ENCODE measurements at regions not wholly inside any gene's neighbourhood (a gene's known extent, or its start where the extent isn't known, plus 50 kb on each side); places are given as distances from the start of the nearest gene placed in this dataset.
"Not testable (repeated sequence)": the region's sequence is repeated elsewhere in the genome, so short reads cannot be mapped to it uniquely, and the experiment has no call there.

DNA sequence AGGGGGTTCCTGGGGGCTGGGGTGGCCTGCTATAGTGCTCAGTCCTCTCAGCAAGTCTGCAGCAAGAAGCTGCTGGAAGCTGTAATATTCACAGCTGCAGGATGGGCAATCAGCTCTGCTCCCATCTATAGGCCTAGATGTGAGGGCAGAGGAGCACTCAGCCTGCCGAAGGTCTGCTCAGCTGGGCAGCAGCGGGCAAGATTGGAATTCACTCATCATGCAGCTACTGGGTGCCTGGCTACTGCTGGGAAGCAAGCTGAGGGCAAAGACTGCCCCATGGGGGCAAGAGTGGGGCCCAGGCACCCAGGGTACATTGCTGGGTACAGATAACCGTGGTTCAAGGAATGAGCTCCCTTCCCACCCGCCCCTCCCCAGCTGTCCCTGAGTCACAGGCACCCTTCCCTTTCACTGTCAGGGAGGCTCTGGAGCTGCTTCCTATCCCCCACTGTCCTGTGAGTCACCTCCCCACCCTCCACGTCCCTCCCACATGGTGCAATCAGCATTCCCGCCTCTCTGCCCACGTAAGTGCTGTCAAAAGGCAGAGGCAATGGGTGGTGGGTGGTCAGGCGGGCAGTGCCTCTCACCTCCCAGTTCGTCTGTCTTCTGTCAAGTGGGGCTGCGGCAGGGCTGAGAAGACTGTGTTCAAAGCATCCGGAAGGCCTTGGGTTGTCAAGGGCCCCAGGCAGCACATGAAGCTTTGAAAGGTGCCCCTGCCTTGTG lies 169.2 kb downstream of the TRIM43 start:
- Mint-ChIP-seq H3K27ac (no peak overlapping the region), H3K9me3 (no peaks in the 10 kb centered on the region), H3K4me3 (no peak overlapping the region), H3K4me1 (ENCODE audit: low read depth) (no peaks in the 10 kb centered on the region), H3K36me3 (ENCODE audit: low read depth) (no peaks in the 10 kb centered on the region), H3K27me3 (no peaks in the 10 kb centered on the region)
- POLR2A ChIA-PET: no interaction called here
- TF ChIP-seq CTCF (IDR thresholded peaks at IDR 0.05): no peak
- H3K4me3 ChIP-seq (ENCODE audit: low read length): no peak overlapping the region
- DNase-seq (no peak), ATAC-seq (ENCODE audit: poor library complexity) (no peak)
- no peaks in the 10 kb centered on the region for H3K4me1 ChIP-seq (ENCODE audit: insufficient read depth, low read length)
- no peaks in the 10 kb centered on the region for H3K36me3 ChIP-seq (ENCODE audit: insufficient read depth, low read length)
- no peak overlapping the region for H3K27ac ChIP-seq (ENCODE audit: low read depth in 1 of 2, low read length in 2 of 2)
- CTCF ChIA-PET: no interaction called here
- intact Hi-C loops (cut with DNase I, micrococcal nuclease): no loop called here
- no peaks in the 10 kb centered on the region for H3K9me3 ChIP-seq (ENCODE audit: control insufficient read depth in 1 of 2, insufficient read depth in 1 of 2, low read length in 2 of 2)
- H3K27me3 ChIP-seq (ENCODE audit: control insufficient read depth in 1 of 2, insufficient read depth in 2 of 2, low read length in 2 of 2): no peaks in the 10 kb centered on the region

GRCh38 chr2:95761556-95761955 lies 169.8 kb downstream of the TRIM43 start:
- Mint-ChIP-seq H3K27ac (no peak overlapping the region), H3K4me1 (ENCODE audit: low read depth) (no peaks in the 10 kb centered on the region), H3K27me3 (no peaks in the 10 kb centered on the region), H3K9me3 (no peaks in the 10 kb centered on the region), H3K36me3 (ENCODE audit: low read depth) (no peaks in the 10 kb centered on the region), H3K4me3 (no peak overlapping the region)
- ATAC-seq (ENCODE audit: poor library complexity) (no peak), DNase-seq (no peak)
- intact Hi-C loops (cut with DNase I, micrococcal nuclease): no loop called here
- TF ChIP-seq CTCF (IDR thresholded peaks at IDR 0.05): no peak
- Histone ChIP-seq H3K9me3 (ENCODE audit: control insufficient read depth in 1 of 2, insufficient read depth in 1 of 2, low read length in 2 of 2) (no peaks in the 10 kb centered on the region), H3K36me3 (ENCODE audit: insufficient read depth, low read length) (no peaks in the 10 kb centered on the region), H3K4me1 (ENCODE audit: insufficient read depth, low read length) (no peaks in the 10 kb centered on the region), H3K27me3 (ENCODE audit: control insufficient read depth in 1 of 2, insufficient read depth in 2 of 2, low read length in 2 of 2) (no peaks in the 10 kb centered on the region), H3K4me3 (ENCODE audit: low read length) (no peak overlapping the region), H3K27ac (ENCODE audit: low read depth in 1 of 2, low read length in 2 of 2) (no peak overlapping the region)
- CTCF ChIA-PET: no interaction called here
- POLR2A ChIA-PET: no interaction called here

GRCh38 chr2:95762023-95763021 lies 170.5 kb downstream of the TRIM43 start:
- H3K36me3 ChIP-seq (ENCODE audit: insufficient read depth, low read length); H3K27ac Mint-ChIP-seq; DNase-seq; POLR2A ChIA-PET; H3K36me3 Mint-ChIP-seq (ENCODE audit: low read depth); CTCF ChIA-PET; H3K4me1 ChIP-seq (ENCODE audit: insufficient read depth, low read length); H3K9me3 ChIP-seq (ENCODE audit: control insufficient read depth in 1 of 2, insufficient read depth in 1 of 2, low read length in 2 of 2); H3K4me1 Mint-ChIP-seq (ENCODE audit: low read depth); H3K27me3 Mint-ChIP-seq; H3K4me3 Mint-ChIP-seq; H3K27me3 ChIP-seq (ENCODE audit: control insufficient read depth in 1 of 2, insufficient read depth in 2 of 2, low read length in 2 of 2); H3K9me3 Mint-ChIP-seq; ATAC-seq (ENCODE audit: poor library complexity); H3K4me3 ChIP-seq (ENCODE audit: low read length); intact Hi-C loops (cut with DNase I, micrococcal nuclease); H3K27ac ChIP-seq (ENCODE audit: low read depth in 1 of 2, low read length in 2 of 2): not testable (repeated sequence)

DNA sequence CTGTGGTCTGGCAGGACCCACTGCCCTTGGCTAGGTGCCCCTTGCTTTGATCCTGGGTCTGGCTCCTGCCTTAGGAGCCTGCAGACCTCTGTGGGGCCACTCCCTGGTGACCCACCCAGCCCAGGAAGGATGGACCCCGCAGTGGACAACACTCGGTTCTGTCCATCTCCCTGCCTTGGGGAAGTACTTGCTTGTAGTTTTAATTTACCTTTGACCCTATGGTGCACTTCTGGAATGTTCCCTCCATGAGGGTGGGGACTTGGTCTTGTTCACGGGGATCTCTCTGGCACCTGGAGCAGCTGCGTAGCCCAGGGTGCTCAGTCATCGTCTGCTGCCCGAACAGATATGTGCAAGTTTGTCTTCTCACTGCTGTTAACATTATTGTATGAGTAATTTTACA lies 171.3 kb downstream of the TRIM43 start:
- intact Hi-C loops (cut with DNase I, micrococcal nuclease); H3K36me3 Mint-ChIP-seq (ENCODE audit: low read depth); H3K4me1 Mint-ChIP-seq (ENCODE audit: low read depth); H3K36me3 ChIP-seq (ENCODE audit: insufficient read depth, low read length); POLR2A ChIA-PET; H3K27ac ChIP-seq (ENCODE audit: low read depth in 1 of 2, low read length in 2 of 2); H3K4me3 ChIP-seq (ENCODE audit: low read length); H3K4me3 Mint-ChIP-seq; H3K4me1 ChIP-seq (ENCODE audit: insufficient read depth, low read length); DNase-seq; H3K9me3 ChIP-seq (ENCODE audit: control insufficient read depth in 1 of 2, insufficient read depth in 1 of 2, low read length in 2 of 2); H3K27ac Mint-ChIP-seq; H3K27me3 Mint-ChIP-seq; ATAC-seq (ENCODE audit: poor library complexity); CTCF ChIA-PET; H3K27me3 ChIP-seq (ENCODE audit: control insufficient read depth in 1 of 2, insufficient read depth in 2 of 2, low read length in 2 of 2); H3K9me3 Mint-ChIP-seq: not testable (repeated sequence)

GRCh38 chr2:95764966-95765365 lies 173.2 kb downstream of the TRIM43 start:
- H3K4me3 ChIP-seq (ENCODE audit: low read length); H3K9me3 ChIP-seq (ENCODE audit: control insufficient read depth in 1 of 2, insufficient read depth in 1 of 2, low read length in 2 of 2); DNase-seq; H3K27ac ChIP-seq (ENCODE audit: low read depth in 1 of 2, low read length in 2 of 2); H3K4me3 Mint-ChIP-seq; H3K4me1 Mint-ChIP-seq (ENCODE audit: low read depth); H3K36me3 ChIP-seq (ENCODE audit: insufficient read depth, low read length); H3K27me3 Mint-ChIP-seq; H3K36me3 Mint-ChIP-seq (ENCODE audit: low read depth); ATAC-seq (ENCODE audit: poor library complexity); H3K4me1 ChIP-seq (ENCODE audit: insufficient read depth, low read length); CTCF ChIA-PET; H3K27ac Mint-ChIP-seq; POLR2A ChIA-PET; intact Hi-C loops (cut with DNase I, micrococcal nuclease); H3K9me3 Mint-ChIP-seq; H3K27me3 ChIP-seq (ENCODE audit: control insufficient read depth in 1 of 2, insufficient read depth in 2 of 2, low read length in 2 of 2): not testable (repeated sequence)

Measured in CD4-positive, alpha-beta T cell (primary cell).